Endodermal cell (in vitro differentiated cells): ENCODE measurements at regions not wholly inside any gene's neighbourhood (a gene's known extent, or its start where the extent isn't known, plus 50 kb on each side); places are given as distances from the start of the nearest gene placed in this dataset.

Experiments used
- DNase-seq: peaks from one replicate; pipeline ENCODE4 v3.0.0-alpha.2; 2017
- H3K27ac ChIP-seq: 2 replicates; pipeline ENCODE4 v1.5.1; 2013; ENCODE audit warnings: mild to moderate bottlenecking, low read depth, low read length, moderate library complexity
- H3K27me3 ChIP-seq: 2 replicates; pipeline ENCODE4 v1.6.1; 2013; ENCODE audit warnings: mild to moderate bottlenecking, low read length, moderate library complexity; ENCODE audit not compliant: insufficient read depth, control insufficient read depth, poor library complexity, severe bottlenecking
- H3K36me3 ChIP-seq: 2 replicates; pipeline ENCODE4 v1.7.0; 2013; ENCODE audit warnings: mild to moderate bottlenecking, low read length, moderate library complexity; ENCODE audit not compliant: control insufficient read depth, insufficient read depth
- H3K4me1 ChIP-seq: one replicate; pipeline ENCODE4 v1.7.0; 2013; ENCODE audit warnings: low read length; ENCODE audit not compliant: control insufficient read depth, insufficient read depth
- H3K4me3 ChIP-seq: 2 replicates; pipeline ENCODE4 v1.5.1; 2013; ENCODE audit warnings: mild to moderate bottlenecking, low read length, moderate library complexity
- H3K9ac ChIP-seq: 2 replicates; pipeline ENCODE4 v1.6.1; 2013; ENCODE audit warnings: mild to moderate bottlenecking, low read length, moderate library complexity; ENCODE audit not compliant: poor library complexity, severe bottlenecking; ENCODE audit errors: extremely low read depth
- H3K9me3 ChIP-seq: 2 replicates; pipeline ENCODE4 v1.6.1; 2013; ENCODE audit warnings: mild to moderate bottlenecking, low read length, moderate library complexity; ENCODE audit not compliant: control insufficient read depth
- H3K27ac Mint-ChIP-seq: 2 replicates; pipeline ENCODE4 v1.8.0; 2020; ENCODE audit warnings: mixed read lengths
- H3K27me3 Mint-ChIP-seq: 2 replicates; pipeline ENCODE4 v1.8.0; 2021; ENCODE audit warnings: mild to moderate bottlenecking, mixed read lengths; ENCODE audit not compliant: insufficient read depth
- H3K36me3 Mint-ChIP-seq: 2 replicates; pipeline ENCODE4 v1.8.0; 2020; ENCODE audit warnings: low read depth, mixed read lengths
- H3K4me1 Mint-ChIP-seq: 2 replicates; pipeline ENCODE4 v1.8.0; 2020; ENCODE audit warnings: mixed read lengths
- H3K4me3 Mint-ChIP-seq: 2 replicates; pipeline ENCODE4 v1.8.0; 2020; ENCODE audit warnings: mild to moderate bottlenecking, moderate library complexity, mixed read lengths
- H3K9me3 Mint-ChIP-seq: 2 replicates; pipeline ENCODE4 v1.8.0; 2020; ENCODE audit warnings: mild to moderate bottlenecking, mixed read lengths
- CTCF ChIP-seq: fragments of 200-600 bp; sonication (generic); conservative IDR thresholded peaks from 2 replicates; pipeline ENCODE4 v1.5.0; 2021; ENCODE audit warnings: antibody characterized with exemption, mild to moderate bottlenecking
- WGBS, 2 experiments: methylation state at CpG; one replicate each; pipeline versions ENCODE4 v1.1.5 to v1.1.7; 2013; ENCODE audit warnings: missing lambda C conversion rate in 2 of 2, mixed read lengths in 1 of 2; ENCODE audit not compliant: insufficient coverage in 1 of 2, insufficient read length in 1 of 2; 5-methylcytosine and 5-hydroxymethylcytosine counted together

DNA sequence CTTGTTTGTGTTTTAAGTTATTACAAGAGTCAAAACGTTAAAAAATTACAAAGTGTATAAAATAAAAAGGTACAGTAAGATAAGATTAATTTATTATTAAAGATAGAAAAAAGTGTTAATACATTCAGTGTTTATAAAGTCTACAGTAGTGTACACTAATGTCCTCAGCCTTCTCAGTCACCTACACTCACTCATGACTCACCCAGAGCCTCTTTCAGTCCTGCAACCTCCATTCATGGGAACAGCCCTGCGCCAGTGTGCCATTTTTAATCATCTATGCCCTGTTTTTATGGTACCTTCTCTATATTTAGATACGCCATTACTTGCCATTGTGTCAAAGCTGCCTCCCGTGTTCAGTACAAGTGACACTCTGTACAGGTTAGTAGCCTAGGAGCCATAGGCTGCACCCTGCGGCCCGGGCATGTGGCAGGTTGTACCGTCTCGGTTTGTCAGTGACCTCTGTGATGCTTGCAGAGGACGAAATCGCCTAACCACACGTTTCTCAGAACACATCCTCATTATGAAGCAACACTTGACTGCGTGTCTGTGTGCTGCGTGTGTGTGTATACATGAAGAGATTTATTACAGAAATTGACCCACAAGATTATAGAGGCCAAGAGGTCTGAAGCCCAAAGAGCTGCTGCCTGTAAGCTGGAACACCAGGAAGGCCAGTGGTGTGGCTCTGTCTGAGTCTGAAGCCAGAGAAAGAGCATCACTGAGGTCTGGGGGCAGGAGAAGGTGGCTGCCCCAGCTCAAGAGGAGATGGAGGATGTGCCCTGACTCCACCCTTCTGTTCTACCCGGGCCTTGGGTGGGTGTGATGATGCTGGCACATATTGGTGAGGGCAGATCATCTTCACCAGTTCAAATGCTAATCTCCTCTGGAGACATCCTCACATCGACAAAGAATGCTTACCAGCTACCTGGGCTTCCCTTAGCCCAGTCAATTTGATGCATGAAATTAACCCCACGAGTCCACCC, 116.6 kb upstream of the C14orf180 start:
- Histone ChIP-seq H3K27ac (no peak overlapping the region), H3K27me3 (peaks cover 62% of the 10 kb centered on the region), H3K9me3 (no peaks in the 10 kb centered on the region), H3K4me3 (no peak overlapping the region), H3K4me1 (no peaks in the 10 kb centered on the region), H3K36me3 (no peaks in the 10 kb centered on the region), H3K9ac (no peak overlapping the region)
- Mint-ChIP-seq H3K4me1 (no peaks in the 10 kb centered on the region), H3K27ac (no peak overlapping the region), H3K4me3 (no peak overlapping the region), H3K27me3 (peaks cover 73% of the 10 kb centered on the region), H3K9me3 (no peaks in the 10 kb centered on the region), H3K36me3 (no peaks in the 10 kb centered on the region)
- no peak for TF ChIP-seq CTCF
- 86 to 89% methylated on average over 14 to 16 of the region's 16 CpGs for WGBS, 2 experiments
- peak; percentile 30 for DNase-seq

GRCh38 chr14:104464907-104465306, 114.7 kb upstream of the C14orf180 start:
- no peaks in the 10 kb centered on the region for H3K4me1 ChIP-seq
- no peak for TF ChIP-seq CTCF
- no peak overlapping the region for H3K4me3 ChIP-seq
- no peaks in the 10 kb centered on the region for H3K36me3 ChIP-seq
- Mint-ChIP-seq H3K36me3 (no peaks in the 10 kb centered on the region), H3K27ac (no peak overlapping the region), H3K27me3 (peaks cover 63% of the 10 kb centered on the region), H3K4me1 (no peaks in the 10 kb centered on the region), H3K4me3 (no peak overlapping the region), H3K9me3 (no peaks in the 10 kb centered on the region)
- H3K9ac ChIP-seq: no peak overlapping the region
- no peak overlapping the region for H3K27ac ChIP-seq
- DNase-seq: peak; percentile 15
- no peaks in the 10 kb centered on the region for H3K9me3 ChIP-seq
- 80 to 86% methylated on average over 1 to 6 of the region's 6 CpGs for WGBS, 2 experiments
- H3K27me3 ChIP-seq: peaks cover 58% of the 10 kb centered on the region

- H3K27me3 Mint-ChIP-seq: peaks cover 59% of the 10 kb centered on the region
- no peaks in the 10 kb centered on the region for H3K36me3 Mint-ChIP-seq
- Histone ChIP-seq H3K27ac (no peak overlapping the region), H3K9ac (no peak overlapping the region), H3K27me3 (peaks cover 51% of the 10 kb centered on the region), H3K4me1 (no peaks in the 10 kb centered on the region), H3K9me3 (no peaks in the 10 kb centered on the region), H3K4me3 (no peak overlapping the region), H3K36me3 (no peaks in the 10 kb centered on the region)
- H3K27ac Mint-ChIP-seq: no peak overlapping the region
- DNase-seq: peak; percentile 21
- TF ChIP-seq CTCF: no peak
- H3K4me1 Mint-ChIP-seq: no peaks in the 10 kb centered on the region
- H3K4me3 Mint-ChIP-seq: no peak overlapping the region
- WGBS, 2 experiments: 84 to 96% methylated on average over 7 to 8 of the region's 8 CpGs
- H3K9me3 Mint-ChIP-seq: no peaks in the 10 kb centered on the region
Measured at GRCh38 chr14:104465482-104466390, 113.8 kb upstream of the C14orf180 start.
